ENCODE measurements at regions not wholly inside any gene's neighbourhood (a gene's known extent, or its start where the extent isn't known, plus 50 kb on each side); places are given as distances from the start of the nearest gene placed in this dataset.

GRCh38 chr2:30339071-30339470, 107.7 kb downstream of the LBH start:
- TF ChIP-seq CTCF (conservative IDR thresholded peaks at IDR 0.05; ENCODE audit: low read depth, low read length) (no peak), EZH2 (IDR thresholded peaks at IDR 0.05; ENCODE audit: borderline replicate concordance, low read depth, low read length, poor library complexity, severe bottlenecking) (no peak)

Data from A673 (cell line).